ENCODE measurements at regions not wholly inside any gene's neighbourhood (a gene's known extent, or its start where the extent isn't known, plus 50 kb on each side); places are given as distances from the start of the nearest gene placed in this dataset.

- no TSS peak for BruUV-seq (replicated peaks)
- no peaks in the 10 kb centered on the region; a peak in 1 of 5 replicates for H3K27me3 ChIP-seq (ENCODE audit: control insufficient read depth in 1 of 2, insufficient read depth in 2 of 2, low read length in 2 of 2)
- intact Hi-C loops (cut with micrococcal nuclease; ENCODE audit: unreplicated experiment): no loop called here
- H3K4me3 ChIP-seq (replicated peaks in 1 of 3; ENCODE audit: insufficient read depth in 1 of 3, low read depth in 2 of 3, low read length in 3 of 3): no peak overlapping the region
- H3K27ac ChIP-seq (ENCODE audit: extremely low read length, insufficient read depth, low read length): no peak overlapping the region
- H4K20me1 ChIP-seq (ENCODE audit: insufficient read depth, low read length): no peaks in the 10 kb centered on the region
- H3K36me3 ChIP-seq (replicated peaks in 1 of 2; ENCODE audit: control insufficient read depth in 1 of 2, insufficient read depth in 2 of 2, low read length in 2 of 2): no peaks in the 10 kb centered on the region
- H3K9me3 ChIP-seq (ENCODE audit: low read length): no peaks in the 10 kb centered on the region
- H3K79me2 ChIP-seq (ENCODE audit: insufficient read depth, low read length): no peaks in the 10 kb centered on the region
- CTCF ChIA-PET (ENCODE audit: low intra/inter-chr PET ratio, low total read pairs): no interaction called here
- no peak overlapping the region for H3K4me2 ChIP-seq (ENCODE audit: low read depth, low read length)
- ATAC-seq: no peak
- TF ChIP-seq HDAC6 (IDR thresholded peaks at IDR 0.05; ENCODE audit: low read depth, low read length) (no peak), ZSCAN9 (CRISPR knock-in tag; IDR thresholded peaks at IDR 0.05; ENCODE audit: borderline replicate concordance) (no peak), RORA (CRISPR knock-in tag; IDR thresholded peaks at IDR 0.05) (no peak), ZNF589 (CRISPR knock-in tag; conservative IDR thresholded peaks at IDR 0.05) (no peak), BRD4 (CRISPR knock-in tag; IDR thresholded peaks at IDR 0.05) (no peak), ETS1 (CRISPR knock-in tag; IDR thresholded peaks at IDR 0.05) (no peak), NR2C2 (CRISPR knock-in tag; IDR thresholded peaks at IDR 0.05; ENCODE audit: borderline replicate concordance) (no peak), MAZ (IDR thresholded peaks at IDR 0.05; ENCODE audit: borderline replicate concordance, low read depth, low read length) (no peak), MAZ (CRISPR knock-in tag; IDR thresholded peaks at IDR 0.05; ENCODE audit: low read depth) (no peak), ZNF503 (CRISPR knock-in tag; IDR thresholded peaks at IDR 0.05) (no peak), THAP9 (CRISPR knock-in tag; IDR thresholded peaks at IDR 0.05; ENCODE audit: borderline replicate concordance) (no peak), RAD51 (IDR thresholded peaks at IDR 0.05; ENCODE audit: borderline replicate concordance) (no peak), JARID2 (CRISPR knock-in tag; IDR thresholded peaks at IDR 0.05; ENCODE audit: insufficient replicate concordance) (no peak), ZNF839 (CRISPR knock-in tag; IDR thresholded peaks at IDR 0.05; ENCODE audit: borderline replicate concordance) (no peak), SRSF1 (optimal IDR thresholded peaks at IDR 0.05; ENCODE audit: low read depth, low read length) (no peak), SMARCE1 (IDR thresholded peaks at IDR 0.05; ENCODE audit: borderline replicate concordance) (no peak), ISL2 (CRISPR knock-in tag; IDR thresholded peaks at IDR 0.05) (no peak), DRAP1 (CRISPR knock-in tag; IDR thresholded peaks at IDR 0.05) (no peak), POLR2AphosphoS5 (IDR thresholded peaks at IDR 0.05; ENCODE audit: low read depth, low read length) (no peak), IKZF4 (CRISPR knock-in tag; IDR thresholded peaks at IDR 0.05; ENCODE audit: borderline replicate concordance, low read depth, not compliant biosample characterization) (no peak), ETV5 (CRISPR knock-in tag; IDR thresholded peaks at IDR 0.05; ENCODE audit: borderline replicate concordance) (no peak)
- H2AFZ ChIP-seq (ENCODE audit: low read length): no peak overlapping the region
- FAIRE-seq: no peak
- POLR2A ChIA-PET: no interaction called here
- no peak overlapping the region for H3K9ac ChIP-seq (ENCODE audit: insufficient read depth, low read depth, low read length)
- DNase-seq (ENCODE audit: low spot score): no peak
- WGBS (ENCODE audit: low lambda C conversion rate): 15% methylated on average over 6 of the region's 6 CpGs
- no peaks in the 10 kb centered on the region for H3K4me1 ChIP-seq (ENCODE audit: insufficient read depth, low read length)
- in situ Hi-C loops (cut with HindIII; ENCODE audit: extremely low pct_ligation_motif_present, low pct_unique_long_range_greater_than_20kb): no loop called here
These were observed 185.0 kb upstream of the PRICKLE2 start for GRCh38 chr3:64410226-64410625.

Data from HepG2 (cell line).